ENCODE measurements at regions not wholly inside any gene's neighbourhood (a gene's known extent, or its start where the extent isn't known, plus 50 kb on each side); places are given as distances from the start of the nearest gene placed in this dataset.

DNA sequence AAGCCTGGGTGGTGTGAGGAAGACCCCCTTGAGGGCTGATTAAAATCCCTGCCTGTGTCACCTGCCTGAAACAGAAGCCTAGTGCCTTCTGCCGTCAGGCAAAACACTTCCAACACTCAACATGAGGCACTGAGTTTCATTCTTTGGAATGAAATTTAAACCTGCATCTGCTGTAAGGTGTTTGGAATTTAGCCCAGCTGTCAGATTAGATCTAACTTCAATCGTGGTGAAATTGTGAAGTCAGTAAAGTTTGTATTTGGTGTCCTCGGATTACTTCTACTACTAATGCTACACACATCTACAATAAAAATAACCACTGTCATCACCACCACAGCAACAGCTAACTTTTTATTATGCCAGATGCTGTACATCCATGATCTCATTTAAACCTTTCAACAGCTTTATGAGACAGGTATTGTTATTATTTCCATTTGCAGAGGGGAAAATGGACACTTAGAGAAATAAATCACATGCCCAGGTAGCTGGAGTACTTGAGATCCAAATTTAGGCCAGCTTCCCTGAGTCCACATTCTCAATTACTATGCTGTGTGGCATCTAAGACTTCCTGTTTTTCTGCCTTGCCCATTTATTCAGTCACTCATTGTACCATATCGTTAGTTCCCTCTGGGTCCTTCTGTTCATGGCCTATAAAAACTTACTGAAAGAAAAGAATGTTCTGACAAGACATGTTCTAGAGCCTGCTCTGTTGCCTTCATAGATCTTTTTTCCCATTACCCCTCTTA, 98.2 kb upstream of the GCFC2 start:
- Histone ChIP-seq H3K9me3 (ENCODE audit: control insufficient read depth, insufficient read depth, low read depth, low read length) (no peaks in the 10 kb centered on the region), H3K27ac (ENCODE audit: low read length) (no peak overlapping the region), H3K36me3 (ENCODE audit: control insufficient read depth, insufficient read depth, low read length) (no peaks in the 10 kb centered on the region), H3K27me3 (ENCODE audit: control insufficient read depth, insufficient read depth, low read length) (no peaks in the 10 kb centered on the region), H3K4me3 (ENCODE audit: low read depth in 2 of 2, low read length in 2 of 2) (no peak overlapping the region), H3K4me1 (ENCODE audit: control insufficient read depth, insufficient read depth, low read length) (no peaks in the 10 kb centered on the region)
- intact Hi-C loops (cut with micrococcal nuclease; ENCODE audit: unreplicated experiment), result no loop called here
- ATAC-seq, result no peak
- no TSS peak for BruUV-seq (replicated peaks)
- ChIA-PET CTCF (no interaction called here), POLR2A (no interaction called here)
- DNase-seq (ENCODE audit: low read depth, low spot score), result no peak
- TF ChIP-seq, protein P1, sequence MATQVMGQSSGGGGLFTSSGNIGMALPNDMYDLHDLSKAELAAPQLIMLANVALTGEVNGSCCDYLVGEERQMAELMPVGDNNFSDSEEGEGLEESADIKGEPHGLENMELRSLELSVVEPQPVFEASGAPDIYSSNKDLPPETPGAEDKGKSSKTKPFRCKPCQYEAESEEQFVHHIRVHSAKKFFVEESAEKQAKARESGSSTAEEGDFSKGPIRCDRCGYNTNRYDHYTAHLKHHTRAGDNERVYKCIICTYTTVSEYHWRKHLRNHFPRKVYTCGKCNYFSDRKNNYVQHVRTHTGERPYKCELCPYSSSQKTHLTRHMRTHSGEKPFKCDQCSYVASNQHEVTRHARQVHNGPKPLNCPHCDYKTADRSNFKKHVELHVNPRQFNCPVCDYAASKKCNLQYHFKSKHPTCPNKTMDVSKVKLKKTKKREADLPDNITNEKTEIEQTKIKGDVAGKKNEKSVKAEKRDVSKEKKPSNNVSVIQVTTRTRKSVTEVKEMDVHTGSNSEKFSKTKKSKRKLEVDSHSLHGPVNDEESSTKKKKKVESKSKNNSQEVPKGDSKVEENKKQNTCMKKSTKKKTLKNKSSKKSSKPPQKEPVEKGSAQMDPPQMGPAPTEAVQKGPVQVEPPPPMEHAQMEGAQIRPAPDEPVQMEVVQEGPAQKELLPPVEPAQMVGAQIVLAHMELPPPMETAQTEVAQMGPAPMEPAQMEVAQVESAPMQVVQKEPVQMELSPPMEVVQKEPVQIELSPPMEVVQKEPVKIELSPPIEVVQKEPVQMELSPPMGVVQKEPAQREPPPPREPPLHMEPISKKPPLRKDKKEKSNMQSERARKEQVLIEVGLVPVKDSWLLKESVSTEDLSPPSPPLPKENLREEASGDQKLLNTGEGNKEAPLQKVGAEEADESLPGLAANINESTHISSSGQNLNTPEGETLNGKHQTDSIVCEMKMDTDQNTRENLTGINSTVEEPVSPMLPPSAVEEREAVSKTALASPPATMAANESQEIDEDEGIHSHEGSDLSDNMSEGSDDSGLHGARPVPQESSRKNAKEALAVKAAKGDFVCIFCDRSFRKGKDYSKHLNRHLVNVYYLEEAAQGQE (IDR thresholded peaks at IDR 0.05; ENCODE audit: insufficient read depth in 1 of 2, low read depth in 2 of 2, low read length in 1 of 2), result no peak
- TF ChIP-seq TCF7L2 (IDR thresholded peaks at IDR 0.05; ENCODE audit: low read depth, low read length) (no peak), CTCF (IDR thresholded peaks at IDR 0.05) (no peak), POLR2AphosphoS5 (IDR thresholded peaks at IDR 0.05; ENCODE audit: low read depth, low read length) (no peak), SIN3A (IDR thresholded peaks at IDR 0.05; ENCODE audit: borderline replicate concordance, insufficient read depth, low read depth, low read length) (no peak)
- in situ Hi-C loops (cut with HindIII; ENCODE audit: low pct_unique_long_range_greater_than_20kb, low sequenced_read_pairs), result no loop called here

DNA sequence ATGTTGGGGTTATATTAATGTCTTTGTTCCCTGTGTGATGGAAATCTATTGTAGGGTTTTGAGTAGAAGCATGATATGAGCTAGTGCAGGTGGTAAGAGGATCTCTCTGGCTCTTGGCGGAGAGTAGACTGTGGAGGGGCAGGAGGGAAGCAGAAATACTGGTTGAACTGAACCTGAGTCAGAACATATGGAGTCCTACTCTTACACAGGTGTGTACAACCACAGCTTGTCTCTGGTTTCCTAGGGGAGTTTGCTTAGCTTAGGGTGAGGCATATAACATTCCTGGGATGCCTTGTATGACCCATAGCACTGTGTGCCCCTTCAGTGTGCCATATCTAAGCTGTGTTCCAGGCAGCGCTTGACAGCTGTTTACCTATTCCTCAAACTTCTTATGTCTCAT, 97.3 kb upstream of the GCFC2 start:
- DNase-seq (ENCODE audit: low read depth, low spot score) (no peak), ATAC-seq (no peak)
- in situ Hi-C loops (cut with HindIII; ENCODE audit: low pct_unique_long_range_greater_than_20kb, low sequenced_read_pairs) (no loop called here), intact Hi-C loops (cut with micrococcal nuclease; ENCODE audit: unreplicated experiment) (no loop called here)
- no TSS peak for BruUV-seq (replicated peaks)
- H3K36me3 ChIP-seq (ENCODE audit: control insufficient read depth, insufficient read depth, low read length), result no peaks in the 10 kb centered on the region
- CTCF ChIA-PET, result no interaction called here
- H3K4me3 ChIP-seq (ENCODE audit: low read depth in 2 of 2, low read length in 2 of 2), result no peak overlapping the region
- H3K27me3 ChIP-seq (ENCODE audit: control insufficient read depth, insufficient read depth, low read length), result no peaks in the 10 kb centered on the region
- TF ChIP-seq POLR2AphosphoS5 (IDR thresholded peaks at IDR 0.05; ENCODE audit: low read depth, low read length), result no peak
- no peak for TF ChIP-seq CTCF (IDR thresholded peaks at IDR 0.05)
- no peak for TF ChIP-seq TCF7L2 (IDR thresholded peaks at IDR 0.05; ENCODE audit: low read depth, low read length)
- TF ChIP-seq, protein P1 (IDR thresholded peaks at IDR 0.05; ENCODE audit: insufficient read depth in 1 of 2, low read depth in 2 of 2, low read length in 1 of 2), result no peak
- no peak for TF ChIP-seq SIN3A (IDR thresholded peaks at IDR 0.05; ENCODE audit: borderline replicate concordance, insufficient read depth, low read depth, low read length)
- POLR2A ChIA-PET, result interaction anchor here (0.5 kb wide), 1 partner anchor 61 kb away, joined by 5 read pairs; no protein-coding TSS in a partner anchor
- no peaks in the 10 kb centered on the region for H3K4me1 ChIP-seq (ENCODE audit: control insufficient read depth, insufficient read depth, low read length)
- no peaks in the 10 kb centered on the region for H3K9me3 ChIP-seq (ENCODE audit: control insufficient read depth, insufficient read depth, low read depth, low read length)
- H3K27ac ChIP-seq (ENCODE audit: low read length), result no peak overlapping the region

Data from Panc1 (cell line).